Colonic mucosa (tissue), 4 donors: ENCODE measurements at regions not wholly inside any gene's neighbourhood (a gene's known extent, or its start where the extent isn't known, plus 50 kb on each side); places are given as distances from the start of the nearest gene placed in this dataset.

Experiments used
- DNase-seq: peaks from one replicate; pipeline ENCODE4 v3.0.0-alpha.2; 2020
- H3K27ac ChIP-seq: fragments of 200-600 bp; one replicate; pipeline ENCODE4 v1.8.0; 2021
- H3K27me3 ChIP-seq: fragments of 200-600 bp; one replicate; pipeline ENCODE4 v1.8.0; 2021
- H3K36me3 ChIP-seq: fragments of 200-600 bp; one replicate; pipeline ENCODE4 v1.8.0; 2021
- H3K4me1 ChIP-seq: fragments of 200-600 bp; one replicate; pipeline ENCODE4 v1.8.0; 2021; ENCODE audit warnings: mild to moderate bottlenecking
- H3K4me3 ChIP-seq: fragments of 200-600 bp; one replicate; pipeline ENCODE4 v1.8.0; 2021
- H3K9ac ChIP-seq, 2 donors: one replicate each; pipeline ENCODE4 v1.7.0; 2013; ENCODE audit warnings: control low read depth in 2 of 2, low read depth in 2 of 2, low read length in 2 of 2
- H3K9me3 ChIP-seq: fragments of 200-600 bp; one replicate; pipeline ENCODE4 v1.8.0; 2021
- CTCF ChIP-seq: fragments of 200-600 bp; IDR thresholded peaks from one replicate; pipeline ENCODE4 v1.8.0; 2022; ENCODE audit warnings: antibody characterized with exemption, mild to moderate bottlenecking
- intact Hi-C: fragments of 100-400 bp; cut with DNase I; formaldehyde crosslinking; loops from one replicate; pipeline ENCODE4 v1.14.1; 2022
- donor health status: healthy.
- donor health status: DM: no; HTN: no; CAD: no.
- donor health status: DM: no; HTN: no; CAD: no.

GRCh38 chr1:208835781-208836180 is 591.6 kb upstream of the PLXNA2 start:
- H3K27me3 ChIP-seq = no peaks in the 10 kb centered on the region

GRCh38 chr1:208837242-208837641 is 593.1 kb upstream of the PLXNA2 start:
- Histone ChIP-seq H3K9me3 (no peaks in the 10 kb centered on the region), H3K36me3 (no peaks in the 10 kb centered on the region), H3K27me3 (no peaks in the 10 kb centered on the region), H3K4me3 (no peak overlapping the region), H3K9ac (no peak overlapping the region), H3K27ac (no peak overlapping the region), H3K4me1 (no peaks in the 10 kb centered on the region)
- TF ChIP-seq CTCF = no peak
- intact Hi-C loops = no loop called here
- no peak for DNase-seq

More at GRCh38 chr1:208835781-208836180, 591.6 kb upstream of the PLXNA2 start:
- H3K4me1 ChIP-seq = no peaks in the 10 kb centered on the region
- no peak for DNase-seq
- no peaks in the 10 kb centered on the region for H3K9me3 ChIP-seq
- H3K36me3 ChIP-seq = no peaks in the 10 kb centered on the region
- no peak overlapping the region for H3K4me3 ChIP-seq
- intact Hi-C loops = no loop called here
- H3K27ac ChIP-seq = no peak overlapping the region
- no peak for TF ChIP-seq CTCF
- no peak overlapping the region for H3K9ac ChIP-seq

- intact Hi-C loops = no loop called here
- TF ChIP-seq CTCF = no peak
- no peak for DNase-seq
- no peak overlapping the region for H3K27ac ChIP-seq
- no peaks in the 10 kb centered on the region for H3K27me3 ChIP-seq
- H3K36me3 ChIP-seq = no peaks in the 10 kb centered on the region
- no peak overlapping the region for H3K9ac ChIP-seq
- no peak overlapping the region for H3K4me3 ChIP-seq
- no peaks in the 10 kb centered on the region for H3K9me3 ChIP-seq
- no peaks in the 10 kb centered on the region for H3K4me1 ChIP-seq
Observed at GRCh38 chr1:208841436-208841835, 597.3 kb upstream of the PLXNA2 start.

- Histone ChIP-seq H3K9me3 (no peaks in the 10 kb centered on the region), H3K36me3 (no peaks in the 10 kb centered on the region), H3K27me3 (no peaks in the 10 kb centered on the region), H3K9ac (no peak overlapping the region), H3K4me1 (no peaks in the 10 kb centered on the region), H3K4me3 (no peak overlapping the region), H3K27ac (no peak overlapping the region)
- intact Hi-C loops = no loop called here
- no peak for DNase-seq
- no peak for TF ChIP-seq CTCF
Observed at GRCh38 chr1:208842451-208842850, 598.3 kb upstream of the PLXNA2 start.

- no peaks in the 10 kb centered on the region for H3K9me3 ChIP-seq
- H3K27ac ChIP-seq = no peak overlapping the region
- H3K27me3 ChIP-seq = no peaks in the 10 kb centered on the region
- TF ChIP-seq CTCF = no peak
- H3K36me3 ChIP-seq = no peaks in the 10 kb centered on the region
- no peaks in the 10 kb centered on the region for H3K4me1 ChIP-seq
- H3K9ac ChIP-seq = no peak overlapping the region
- no peak for DNase-seq
- intact Hi-C loops = no loop called here
- no peak overlapping the region for H3K4me3 ChIP-seq
Observed at GRCh38 chr1:208844158-208844557, 600.0 kb upstream of the PLXNA2 start.

GRCh38 chr1:208848854-208849253 is 604.7 kb upstream of the PLXNA2 start:
- Histone ChIP-seq H3K4me3 (no peak overlapping the region), H3K4me1 (no peaks in the 10 kb centered on the region), H3K36me3 (no peaks in the 10 kb centered on the region), H3K9ac (no peak overlapping the region), H3K27me3 (no peaks in the 10 kb centered on the region), H3K9me3 (no peaks in the 10 kb centered on the region), H3K27ac (no peak overlapping the region)
- DNase-seq = no peak
- no peak for TF ChIP-seq CTCF
- intact Hi-C loops = no loop called here
